CD8-positive, alpha-beta memory T cell (primary cell): ENCODE measurements at regions not wholly inside any gene's neighbourhood (a gene's known extent, or its start where the extent isn't known, plus 50 kb on each side); places are given as distances from the start of the nearest gene placed in this dataset.
A peak's percentile ranks its signal among the peaks of the same experiment; 100 is the strongest.

Experiments used
- CTCF ChIA-PET: fragments of 350-600 bp; sonication (Branson Sonifier 250); formaldehyde crosslinking; loops from one replicate; lab custom pipeline; 2021; ENCODE audit warnings: antibody characterized with exemption; lab: Charles Lee
- POLR2A ChIA-PET: fragments of 350-600 bp; sonication (Branson Sonifier 250); formaldehyde crosslinking; loops from one replicate; lab custom pipeline; 2021; ENCODE audit warnings: antibody characterized with exemption; lab: Charles Lee
- DNase-seq, 5 donors: peaks; one replicate each; pipeline versions ENCODE4 v3.0.0 to v3.0.0-alpha.2; 2020 to 2022; ENCODE audit warnings: mixed read lengths in 1 of 5
- H3K27ac ChIP-seq: one replicate; pipeline ENCODE4 v1.7.0; 2013; ENCODE audit warnings: low read depth, mild to moderate bottlenecking, low read length, moderate library complexity
- H3K27me3 ChIP-seq: 2 replicates; pipeline ENCODE4 v1.7.0; 2013; ENCODE audit warnings: low read length, mild to moderate bottlenecking; ENCODE audit not compliant: insufficient read depth, poor library complexity, severe bottlenecking
- H3K36me3 ChIP-seq: 2 replicates; pipeline ENCODE4 v1.7.0; 2013; ENCODE audit warnings: mild to moderate bottlenecking, low read length, moderate library complexity; ENCODE audit not compliant: insufficient read depth
- H3K4me1 ChIP-seq: 2 replicates; pipeline ENCODE4 v1.7.0; 2013; ENCODE audit warnings: mild to moderate bottlenecking, low read length, moderate library complexity; ENCODE audit not compliant: insufficient read depth
- H3K4me3 ChIP-seq: 2 replicates; pipeline ENCODE4 v1.7.0; 2013; ENCODE audit warnings: mild to moderate bottlenecking, low read length
- H3K9me3 ChIP-seq: 2 replicates; pipeline ENCODE4 v1.7.0; 2013; ENCODE audit warnings: mild to moderate bottlenecking, low read length
- H3K27ac Mint-ChIP-seq, 8 donors: one replicate each; pipeline ENCODE4 v1.8.0; 2020 to 2021; ENCODE audit warnings: mixed read lengths in 8 of 8, mild to moderate bottlenecking in 6 of 8, inconsistent platforms in 3 of 8, moderate library complexity in 3 of 8
- H3K27me3 Mint-ChIP-seq, 2 donors: one replicate each; pipeline ENCODE4 v1.8.0; 2020 to 2021; ENCODE audit warnings: mixed read lengths in 2 of 2, mild to moderate bottlenecking in 1 of 2, moderate library complexity in 1 of 2
- H3K36me3 Mint-ChIP-seq, 3 donors: one replicate each; pipeline ENCODE4 v1.8.0; 2020 to 2021; ENCODE audit warnings: mixed read lengths in 3 of 3, inconsistent platforms in 1 of 3, mild to moderate bottlenecking in 1 of 3
- H3K4me1 Mint-ChIP-seq, 3 donors: one replicate each; pipeline ENCODE4 v1.8.0; 2020 to 2021; ENCODE audit warnings: mixed read lengths in 3 of 3, inconsistent platforms in 1 of 3, mild to moderate bottlenecking in 1 of 3
- H3K4me3 Mint-ChIP-seq, 7 donors: one replicate each; pipeline ENCODE4 v1.8.0; 2020 to 2021; ENCODE audit warnings: mixed read lengths in 7 of 7, mild to moderate bottlenecking in 6 of 7, moderate library complexity in 4 of 7, inconsistent platforms in 2 of 7
- H3K9me3 Mint-ChIP-seq, 5 donors: one replicate each; pipeline ENCODE4 v1.8.0; 2020 to 2022; ENCODE audit warnings: mixed read lengths in 5 of 5, mild to moderate bottlenecking in 3 of 5, moderate library complexity in 2 of 5, inconsistent platforms in 1 of 5

GRCh38 chr1:82896036-82896435 is 1095.3 kb downstream of the ADGRL2 start:
- Mint-ChIP-seq H3K4me3 (no peak overlapping the region), H3K27me3 (no peaks in the 10 kb centered on the region), H3K4me1 (no peaks in the 10 kb centered on the region), H3K27ac (no peak overlapping the region), H3K36me3 (no peaks in the 10 kb centered on the region), H3K9me3 (peaks cover 0 to 4% (median 1%) of the 10 kb centered on the region in 5 donors)
- ChIA-PET CTCF (no interaction called here), POLR2A (no interaction called here)
- Histone ChIP-seq H3K9me3 (no peaks in the 10 kb centered on the region), H3K4me1 (no peaks in the 10 kb centered on the region), H3K27ac (no peak overlapping the region), H3K27me3 (no peaks in the 10 kb centered on the region), H3K4me3 (no peak overlapping the region), H3K36me3 (no peaks in the 10 kb centered on the region)
- DNase-seq = no peak

GRCh38 chr1:82894635-82895034 is 1093.9 kb downstream of the ADGRL2 start:
- no peak overlapping the region for H3K4me3 ChIP-seq
- ChIA-PET CTCF (no interaction called here), POLR2A (no interaction called here)
- no peaks in the 10 kb centered on the region for H3K27me3 ChIP-seq
- no peak overlapping the region for H3K27ac ChIP-seq
- Mint-ChIP-seq H3K27ac (no peak overlapping the region), H3K9me3 (peaks cover 0 to 7% (median 3%) of the 10 kb centered on the region in 5 donors), H3K27me3 (no peaks in the 10 kb centered on the region), H3K4me1 (no peaks in the 10 kb centered on the region), H3K36me3 (no peaks in the 10 kb centered on the region), H3K4me3 (no peak overlapping the region)
- no peaks in the 10 kb centered on the region for H3K4me1 ChIP-seq
- H3K36me3 ChIP-seq = no peaks in the 10 kb centered on the region
- H3K9me3 ChIP-seq = no peaks in the 10 kb centered on the region
- no peak for DNase-seq

GRCh38 chr1:82893712-82894470 is 1093.2 kb downstream of the ADGRL2 start:
- Mint-ChIP-seq H3K27ac (no peak overlapping the region), H3K4me3 (no peak overlapping the region), H3K4me1 (no peaks in the 10 kb centered on the region), H3K9me3 (peaks cover 0 to 7% (median 4%) of the 10 kb centered on the region in 5 donors), H3K27me3 (no peaks in the 10 kb centered on the region), H3K36me3 (no peaks in the 10 kb centered on the region)
- Histone ChIP-seq H3K4me3 (no peak overlapping the region), H3K4me1 (no peaks in the 10 kb centered on the region), H3K27me3 (no peaks in the 10 kb centered on the region), H3K36me3 (no peaks in the 10 kb centered on the region), H3K27ac (no peak overlapping the region), H3K9me3 (no peaks in the 10 kb centered on the region)
- ChIA-PET CTCF (no interaction called here), POLR2A (no interaction called here)
- DNase-seq = no peak

- H3K4me3 Mint-ChIP-seq = no peak overlapping the region
- CTCF ChIA-PET = no interaction called here
These were observed 1079.8 kb downstream of the ADGRL2 start for GRCh38 chr1:82880506-82880905.

GRCh38 chr1:82879701-82880305 is 1079.1 kb downstream of the ADGRL2 start:
- Mint-ChIP-seq H3K27me3 (no peaks in the 10 kb centered on the region), H3K4me3 (no peak overlapping the region), H3K36me3 (no peaks in the 10 kb centered on the region), H3K4me1 (no peaks in the 10 kb centered on the region), H3K9me3 (peaks cover 0 to 12% (median 3%) of the 10 kb centered on the region in 5 donors), H3K27ac (no peak overlapping the region)
- Histone ChIP-seq H3K27me3 (no peaks in the 10 kb centered on the region), H3K4me3 (no peak overlapping the region), H3K9me3 (no peaks in the 10 kb centered on the region), H3K36me3 (no peaks in the 10 kb centered on the region), H3K27ac (no peak overlapping the region), H3K4me1 (no peaks in the 10 kb centered on the region)
- POLR2A ChIA-PET = no interaction called here
- DNase-seq = no peak
- CTCF ChIA-PET = no interaction called here

More at GRCh38 chr1:82880506-82880905, 1079.8 kb downstream of the ADGRL2 start:
- Histone ChIP-seq H3K9me3 (no peaks in the 10 kb centered on the region), H3K36me3 (no peaks in the 10 kb centered on the region), H3K27me3 (no peaks in the 10 kb centered on the region), H3K27ac (no peak overlapping the region), H3K4me3 (no peak overlapping the region), H3K4me1 (no peaks in the 10 kb centered on the region)
- Mint-ChIP-seq H3K27me3 (no peaks in the 10 kb centered on the region), H3K4me1 (no peaks in the 10 kb centered on the region), H3K9me3 (peaks cover 0 to 9% (median 3%) of the 10 kb centered on the region in 5 donors), H3K27ac (no peak overlapping the region), H3K36me3 (no peaks in the 10 kb centered on the region)
- POLR2A ChIA-PET = no interaction called here
- no peak for DNase-seq

GRCh38 chr1:82875170-82875569 is 1074.4 kb downstream of the ADGRL2 start:
- H3K4me1 Mint-ChIP-seq = no peaks in the 10 kb centered on the region

GRCh38 chr1:82874041-82874440 is 1073.3 kb downstream of the ADGRL2 start:
- Histone ChIP-seq H3K27ac (no peak overlapping the region), H3K9me3 (no peaks in the 10 kb centered on the region), H3K4me3 (no peak overlapping the region), H3K27me3 (no peaks in the 10 kb centered on the region), H3K4me1 (no peaks in the 10 kb centered on the region), H3K36me3 (no peaks in the 10 kb centered on the region)
- H3K36me3 Mint-ChIP-seq = peaks cover 0 to 2% (median 0%) of the 10 kb centered on the region in 3 donors
- no peak overlapping the region for H3K4me3 Mint-ChIP-seq
- DNase-seq = no peak
- ChIA-PET POLR2A (no interaction called here), CTCF (interaction anchor here (0.6 to 0.7 kb wide), 2 partner anchors 48 to 841 kb away, joined by 3 read pairs; no protein-coding TSS in a partner anchor)
- no peaks in the 10 kb centered on the region for H3K27me3 Mint-ChIP-seq
- peaks cover 0 to 19% (median 8%) of the 10 kb centered on the region in 5 donors for H3K9me3 Mint-ChIP-seq
- H3K27ac Mint-ChIP-seq = peak overlapping the region in 1 of 8 donors; percentile 79
- no peaks in the 10 kb centered on the region for H3K4me1 Mint-ChIP-seq

More at GRCh38 chr1:82875170-82875569, 1074.4 kb downstream of the ADGRL2 start:
- CTCF ChIA-PET = no interaction called here
- POLR2A ChIA-PET = no interaction called here
- no peaks in the 10 kb centered on the region for H3K27me3 Mint-ChIP-seq
- peaks cover 0 to 19% (median 8%) of the 10 kb centered on the region in 5 donors for H3K9me3 Mint-ChIP-seq
- H3K27ac Mint-ChIP-seq = no peak overlapping the region
- Histone ChIP-seq H3K27ac (no peak overlapping the region), H3K4me1 (no peaks in the 10 kb centered on the region), H3K27me3 (no peaks in the 10 kb centered on the region), H3K36me3 (no peaks in the 10 kb centered on the region), H3K9me3 (no peaks in the 10 kb centered on the region), H3K4me3 (no peak overlapping the region)
- no peak overlapping the region for H3K4me3 Mint-ChIP-seq
- DNase-seq = no peak
- H3K36me3 Mint-ChIP-seq = peaks cover 0 to 2% (median 0%) of the 10 kb centered on the region in 3 donors

DNA sequence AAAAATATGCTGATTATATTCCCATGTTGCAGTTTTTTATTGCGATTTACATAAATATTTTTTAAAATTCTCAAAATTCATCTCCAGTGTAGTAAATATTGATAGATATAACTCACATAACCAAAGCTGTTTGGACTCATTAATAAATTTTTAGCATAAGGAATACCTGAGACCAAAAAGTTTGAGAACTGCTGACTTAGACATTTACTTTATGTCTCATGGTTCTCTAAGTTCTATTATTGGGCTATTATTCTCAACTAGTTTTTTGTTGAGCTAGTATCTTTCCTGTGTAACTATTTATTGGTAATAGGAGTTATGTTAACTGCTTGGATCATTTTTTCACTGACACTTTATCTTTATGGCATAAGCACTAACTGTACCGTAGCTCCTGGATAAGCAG is 1069.6 kb downstream of the ADGRL2 start:
- Mint-ChIP-seq H3K27me3 (no peaks in the 10 kb centered on the region), H3K36me3 (peaks cover 0 to 2% (median 0%) of the 10 kb centered on the region in 3 donors), H3K27ac (no peak overlapping the region), H3K4me3 (no peak overlapping the region), H3K9me3 (peaks cover 0 to 16% (median 11%) of the 10 kb centered on the region in 5 donors), H3K4me1 (no peaks in the 10 kb centered on the region)
- Histone ChIP-seq H3K4me1 (no peaks in the 10 kb centered on the region), H3K36me3 (no peaks in the 10 kb centered on the region), H3K27me3 (no peaks in the 10 kb centered on the region), H3K4me3 (no peak overlapping the region), H3K9me3 (no peaks in the 10 kb centered on the region), H3K27ac (no peak overlapping the region)
- ChIA-PET POLR2A (no interaction called here), CTCF (no interaction called here)
- DNase-seq = no peak
